GM12865 (cell line): ENCODE measurements at regions not wholly inside any gene's neighbourhood (a gene's known extent, or its start where the extent isn't known, plus 50 kb on each side); places are given as distances from the start of the nearest gene placed in this dataset.

ENCODE experiments used
- DNase-seq: peaks from one replicate; pipeline ENCODE4 v3.0.0; 2010; ENCODE audit warnings: low read depth
- H3K4me3 ChIP-seq: 2 replicates; pipeline ENCODE4 v1.5.1; 2011; ENCODE audit warnings: mild to moderate bottlenecking, low read depth, low read length, control low read depth
- TF ChIP-seq, protein P1 (sequence below): IDR thresholded peaks from 2 replicates; pipeline ENCODE4 v1.5.1; 2011; ENCODE audit warnings: low read length, control low read depth, low read depth, inconsistent platforms; ENCODE audit not compliant: insufficient read depth; ENCODE audit errors: missing control alignments

DNA sequence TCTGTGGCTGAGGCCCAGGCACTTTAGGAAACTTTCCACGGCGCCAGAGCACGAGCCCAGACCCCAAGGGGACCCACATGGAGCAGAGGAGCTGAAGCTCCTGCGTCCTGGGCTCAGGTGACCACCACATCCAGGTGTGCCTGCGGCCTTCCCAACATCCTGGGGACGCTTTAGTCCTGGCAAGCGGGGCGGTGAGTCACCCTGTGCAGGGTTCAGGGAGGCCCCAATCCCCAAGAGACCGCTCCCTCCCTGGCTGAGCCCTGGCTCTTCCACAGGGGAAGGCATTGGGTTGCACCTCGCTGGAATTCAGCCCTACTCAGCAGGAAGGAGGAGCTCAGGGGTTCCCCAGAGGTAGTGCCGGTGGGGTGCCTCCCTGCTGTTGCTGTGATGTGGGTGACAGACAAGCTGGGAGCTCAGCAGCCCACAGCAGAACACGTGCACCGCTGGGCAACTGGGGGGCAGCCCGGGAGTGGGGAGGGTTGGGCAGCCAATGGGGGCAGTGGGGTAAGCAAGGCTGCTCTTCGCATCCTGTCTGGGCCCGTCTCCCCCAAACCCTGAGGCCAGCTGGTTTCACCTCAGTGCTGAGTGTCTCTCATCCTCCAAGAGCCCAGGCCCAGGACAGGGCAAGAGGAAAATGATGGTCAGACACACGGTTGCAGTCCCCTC, 802.8 kb downstream of the BRD1 start:
- no peak overlapping the region for H3K4me3 ChIP-seq
- TF ChIP-seq, protein P1, sequence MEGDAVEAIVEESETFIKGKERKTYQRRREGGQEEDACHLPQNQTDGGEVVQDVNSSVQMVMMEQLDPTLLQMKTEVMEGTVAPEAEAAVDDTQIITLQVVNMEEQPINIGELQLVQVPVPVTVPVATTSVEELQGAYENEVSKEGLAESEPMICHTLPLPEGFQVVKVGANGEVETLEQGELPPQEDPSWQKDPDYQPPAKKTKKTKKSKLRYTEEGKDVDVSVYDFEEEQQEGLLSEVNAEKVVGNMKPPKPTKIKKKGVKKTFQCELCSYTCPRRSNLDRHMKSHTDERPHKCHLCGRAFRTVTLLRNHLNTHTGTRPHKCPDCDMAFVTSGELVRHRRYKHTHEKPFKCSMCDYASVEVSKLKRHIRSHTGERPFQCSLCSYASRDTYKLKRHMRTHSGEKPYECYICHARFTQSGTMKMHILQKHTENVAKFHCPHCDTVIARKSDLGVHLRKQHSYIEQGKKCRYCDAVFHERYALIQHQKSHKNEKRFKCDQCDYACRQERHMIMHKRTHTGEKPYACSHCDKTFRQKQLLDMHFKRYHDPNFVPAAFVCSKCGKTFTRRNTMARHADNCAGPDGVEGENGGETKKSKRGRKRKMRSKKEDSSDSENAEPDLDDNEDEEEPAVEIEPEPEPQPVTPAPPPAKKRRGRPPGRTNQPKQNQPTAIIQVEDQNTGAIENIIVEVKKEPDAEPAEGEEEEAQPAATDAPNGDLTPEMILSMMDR = no peak
- DNase-seq = no peak

- H3K4me3 ChIP-seq = no peak overlapping the region
- no peak for DNase-seq
- TF ChIP-seq, protein P1 = no peak
Measured at GRCh38 chr22:49023879-49024774, 803.5 kb downstream of the BRD1 start.

DNA sequence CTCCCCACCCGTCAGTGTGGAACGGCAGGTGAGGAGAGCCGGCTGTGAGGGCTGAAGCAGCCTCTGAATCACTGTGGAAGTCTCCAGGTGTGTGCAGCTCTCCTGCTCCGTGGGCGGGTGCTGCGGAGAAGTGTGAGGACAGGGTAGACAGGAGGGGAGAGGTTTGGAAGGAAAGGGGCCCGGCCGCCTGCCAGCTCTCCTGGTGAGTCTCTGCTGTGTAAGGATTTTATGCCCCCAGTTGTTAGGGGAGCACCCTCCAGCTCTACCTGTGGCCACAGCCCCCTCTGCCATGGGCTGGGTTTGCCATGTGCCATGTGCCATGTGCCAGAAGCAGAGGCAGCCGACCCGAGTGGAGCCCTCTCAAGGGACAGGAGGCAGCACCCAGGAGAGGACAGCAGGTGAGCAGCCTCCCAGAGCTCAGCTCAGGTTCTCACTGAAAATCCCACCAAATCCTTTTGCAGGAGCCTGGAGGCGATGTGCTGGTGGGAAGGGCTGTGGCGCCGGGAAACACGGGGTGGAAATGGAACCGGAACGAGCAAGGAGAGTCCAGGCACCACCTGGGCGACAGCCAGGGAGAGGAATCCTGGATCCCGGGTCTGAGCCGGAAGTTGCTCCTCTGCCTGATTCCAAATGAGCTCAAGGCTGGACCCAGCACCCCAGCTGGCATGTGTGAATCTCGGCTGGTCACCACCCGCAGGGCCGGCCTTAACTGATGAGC, 804.4 kb downstream of the BRD1 start:
- no peak for DNase-seq
- no peak overlapping the region for H3K4me3 ChIP-seq
- TF ChIP-seq, protein P1 = no peak

DNA sequence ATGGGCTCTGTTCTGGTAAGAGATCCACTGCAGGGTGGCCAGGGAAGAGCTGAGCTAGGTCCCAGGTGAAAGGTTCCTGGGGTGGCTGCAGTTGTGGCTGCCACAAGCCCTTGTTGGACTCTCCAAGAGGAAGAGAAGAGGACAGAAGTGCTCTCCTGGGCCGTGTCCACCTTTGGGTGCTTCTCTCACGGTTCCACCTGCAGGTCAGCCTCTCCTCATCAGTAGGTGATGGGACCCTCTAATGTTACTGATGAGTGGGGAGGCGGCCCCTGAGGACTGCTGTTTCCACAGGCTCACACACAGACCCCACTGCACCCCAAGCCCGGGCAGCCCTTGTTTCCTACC, 804.9 kb downstream of the BRD1 start:
- DNase-seq = no peak
- H3K4me3 ChIP-seq = no peak overlapping the region

GRCh38 chr22:49021926-49022815, 805.5 kb downstream of the BRD1 start:
- H3K4me3 ChIP-seq = no peak overlapping the region
- DNase-seq = no peak
- TF ChIP-seq, protein P1 = no peak

More for the DNA sequence above, 804.9 kb downstream of the BRD1 start:
- TF ChIP-seq, protein P1 = no peak

GRCh38 chr22:49021131-49021925, 806.3 kb downstream of the BRD1 start:
- TF ChIP-seq, protein P1 = no peak
- H3K4me3 ChIP-seq = no peak overlapping the region
- DNase-seq = no peak
